Neural cell (in vitro differentiated cells): ENCODE measurements at regions not wholly inside any gene's neighbourhood (a gene's known extent, or its start where the extent isn't known, plus 50 kb on each side); places are given as distances from the start of the nearest gene placed in this dataset.

Experiments used
- TAF1 ChIP-seq: IDR thresholded peaks from 2 replicates; pipeline ENCODE4 v1.6.1; 2012; ENCODE audit warnings: low read depth
- TF ChIP-seq, protein P1 (sequence below): fragments of 450-650 bp; IDR thresholded peaks from 2 replicates; pipeline ENCODE4 v1.5.1; 2014; ENCODE audit warnings: antibody characterized with exemption, mild to moderate bottlenecking, moderate library complexity; ENCODE audit not compliant: poor library complexity, severe bottlenecking

DNA sequence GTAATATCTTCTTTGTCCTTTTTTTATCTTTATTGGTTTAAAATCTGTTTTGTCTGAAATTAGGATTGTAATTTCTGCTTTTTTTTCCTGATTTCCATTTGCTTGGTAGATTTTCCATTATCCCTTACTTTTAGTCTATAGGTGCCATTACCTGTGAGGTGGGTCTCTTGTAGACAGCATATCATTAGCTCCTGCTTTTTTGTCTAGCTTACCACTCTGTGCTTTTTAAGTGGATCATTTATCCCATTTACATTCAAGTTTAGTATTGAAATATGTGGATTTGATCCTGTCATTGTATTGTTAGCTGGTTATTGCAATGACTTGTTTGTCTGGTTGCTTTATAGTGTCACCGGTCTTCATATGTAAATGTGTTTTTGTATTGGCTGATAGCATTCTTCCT is 958.6 kb upstream of the SLIT2 start:
- TF ChIP-seq, protein P1, sequence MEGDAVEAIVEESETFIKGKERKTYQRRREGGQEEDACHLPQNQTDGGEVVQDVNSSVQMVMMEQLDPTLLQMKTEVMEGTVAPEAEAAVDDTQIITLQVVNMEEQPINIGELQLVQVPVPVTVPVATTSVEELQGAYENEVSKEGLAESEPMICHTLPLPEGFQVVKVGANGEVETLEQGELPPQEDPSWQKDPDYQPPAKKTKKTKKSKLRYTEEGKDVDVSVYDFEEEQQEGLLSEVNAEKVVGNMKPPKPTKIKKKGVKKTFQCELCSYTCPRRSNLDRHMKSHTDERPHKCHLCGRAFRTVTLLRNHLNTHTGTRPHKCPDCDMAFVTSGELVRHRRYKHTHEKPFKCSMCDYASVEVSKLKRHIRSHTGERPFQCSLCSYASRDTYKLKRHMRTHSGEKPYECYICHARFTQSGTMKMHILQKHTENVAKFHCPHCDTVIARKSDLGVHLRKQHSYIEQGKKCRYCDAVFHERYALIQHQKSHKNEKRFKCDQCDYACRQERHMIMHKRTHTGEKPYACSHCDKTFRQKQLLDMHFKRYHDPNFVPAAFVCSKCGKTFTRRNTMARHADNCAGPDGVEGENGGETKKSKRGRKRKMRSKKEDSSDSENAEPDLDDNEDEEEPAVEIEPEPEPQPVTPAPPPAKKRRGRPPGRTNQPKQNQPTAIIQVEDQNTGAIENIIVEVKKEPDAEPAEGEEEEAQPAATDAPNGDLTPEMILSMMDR, result no peak
- no peak for TF ChIP-seq TAF1
